Astrocyte (in vitro differentiated cells and primary cell): ENCODE measurements at regions not wholly inside any gene's neighbourhood (a gene's known extent, or its start where the extent isn't known, plus 50 kb on each side); places are given as distances from the start of the nearest gene placed in this dataset.

ENCODE experiments used
- DNase-seq: peaks from one replicate; pipeline ENCODE4 v3.0.0-alpha.2; 2010; ENCODE audit warnings: low read depth
- FAIRE-seq: peaks from 2 replicates; lab custom pipeline; 2011; peaks lifted over from hg19 to GRCh38; lab: Jason Lieb, UNC
- H2AFZ ChIP-seq: 2 replicates; pipeline ENCODE4 v1.6.0; 2012; ENCODE audit warnings: low read depth, low read length, inconsistent platforms
- H3K27ac ChIP-seq: 2 replicates; pipeline ENCODE4 v1.5.1; 2011; ENCODE audit warnings: low read depth, low read length, inconsistent platforms
- H3K27me3 ChIP-seq: 2 replicates; pipeline ENCODE4 v1.6.0; 2011; ENCODE audit warnings: low read length, inconsistent platforms; ENCODE audit not compliant: insufficient read depth
- H3K36me3 ChIP-seq: 2 replicates; pipeline ENCODE4 v1.5.1; 2011; ENCODE audit warnings: low read length, inconsistent platforms; ENCODE audit not compliant: insufficient read depth
- H3K4me1 ChIP-seq: 2 replicates; pipeline ENCODE4 v1.5.1; 2011; ENCODE audit warnings: low read length, inconsistent platforms; ENCODE audit not compliant: insufficient read depth
- H3K4me2 ChIP-seq: 2 replicates; pipeline ENCODE4 v1.6.0; 2012; ENCODE audit warnings: low read length, inconsistent platforms
- H3K4me3 ChIP-seq: 2 replicates; pipeline ENCODE4 v1.5.1; 2011; ENCODE audit warnings: low read depth, mild to moderate bottlenecking, low read length, inconsistent platforms; ENCODE audit not compliant: insufficient read depth
- H3K79me2 ChIP-seq: 2 replicates; pipeline ENCODE4 v1.6.0; 2012; ENCODE audit warnings: mild to moderate bottlenecking, low read length, inconsistent platforms; ENCODE audit not compliant: insufficient read depth
- H3K9ac ChIP-seq: 2 replicates; pipeline ENCODE4 v1.6.0; 2012; ENCODE audit warnings: mild to moderate bottlenecking, low read length, inconsistent platforms
- H3K9me3 ChIP-seq: 2 replicates; pipeline ENCODE4 v1.5.1; 2012; ENCODE audit warnings: low read depth, mild to moderate bottlenecking, low read length, inconsistent platforms; ENCODE audit not compliant: insufficient read depth
- H4K20me1 ChIP-seq: 2 replicates; pipeline ENCODE4 v1.6.0; 2012; ENCODE audit warnings: low read length, inconsistent platforms; ENCODE audit not compliant: insufficient read depth
- H3K27ac Mint-ChIP-seq: one replicate; pipeline ENCODE4 v1.8.0; 2021; ENCODE audit warnings: mild to moderate bottlenecking, mixed read lengths; ENCODE audit not compliant: unreplicated experiment
- H3K27me3 Mint-ChIP-seq: one replicate; pipeline ENCODE4 v1.8.0; 2021; ENCODE audit warnings: low read depth, mixed read lengths; ENCODE audit not compliant: unreplicated experiment
- H3K36me3 Mint-ChIP-seq: one replicate; pipeline ENCODE4 v1.8.0; 2021; ENCODE audit warnings: low read depth, mixed read lengths; ENCODE audit not compliant: unreplicated experiment
- H3K4me1 Mint-ChIP-seq: one replicate; pipeline ENCODE4 v1.8.0; 2021; ENCODE audit warnings: low read depth, mixed read lengths; ENCODE audit not compliant: unreplicated experiment
- H3K4me3 Mint-ChIP-seq: one replicate; pipeline ENCODE4 v1.8.0; 2021; ENCODE audit warnings: mild to moderate bottlenecking, moderate library complexity, mixed read lengths; ENCODE audit not compliant: unreplicated experiment
- H3K9me3 Mint-ChIP-seq: one replicate; pipeline ENCODE4 v1.8.0; 2021; ENCODE audit warnings: mild to moderate bottlenecking, mixed read lengths; ENCODE audit not compliant: unreplicated experiment
- CTCF ChIP-seq: IDR thresholded peaks from 2 replicates; pipeline ENCODE4 v1.5.1; 2011; ENCODE audit warnings: low read depth, mild to moderate bottlenecking, inconsistent platforms, low read length, moderate library complexity; ENCODE audit not compliant: insufficient read depth
- EZH2 ChIP-seq: IDR thresholded peaks from 2 replicates; pipeline ENCODE4 v1.6.1; 2012; ENCODE audit warnings: mild to moderate bottlenecking, low read length, inconsistent platforms; ENCODE audit not compliant: insufficient read depth

GRCh38 chr2:8462899-8463648 lies 218.8 kb upstream of the ID2 start:
- Histone ChIP-seq H3K27ac (no peak overlapping the region), H3K4me1 (no peaks in the 10 kb centered on the region), H3K27me3 (peaks cover 5% of the 10 kb centered on the region), H3K9ac (no peak overlapping the region), H3K9me3 (no peaks in the 10 kb centered on the region), H2AFZ (no peak overlapping the region), H4K20me1 (no peaks in the 10 kb centered on the region), H3K36me3 (no peaks in the 10 kb centered on the region), H3K4me3 (no peak overlapping the region), H3K79me2 (no peaks in the 10 kb centered on the region), H3K4me2 (no peak overlapping the region)
- Mint-ChIP-seq H3K9me3 (peaks cover 8% of the 10 kb centered on the region), H3K27me3 (peaks cover 35% of the 10 kb centered on the region), H3K36me3 (no peaks in the 10 kb centered on the region), H3K4me3 (no peak overlapping the region), H3K27ac (no peak overlapping the region), H3K4me1 (no peaks in the 10 kb centered on the region)
- DNase-seq: no peak
- TF ChIP-seq EZH2 (no peak), CTCF (no peak)
- FAIRE-seq: no peak

DNA sequence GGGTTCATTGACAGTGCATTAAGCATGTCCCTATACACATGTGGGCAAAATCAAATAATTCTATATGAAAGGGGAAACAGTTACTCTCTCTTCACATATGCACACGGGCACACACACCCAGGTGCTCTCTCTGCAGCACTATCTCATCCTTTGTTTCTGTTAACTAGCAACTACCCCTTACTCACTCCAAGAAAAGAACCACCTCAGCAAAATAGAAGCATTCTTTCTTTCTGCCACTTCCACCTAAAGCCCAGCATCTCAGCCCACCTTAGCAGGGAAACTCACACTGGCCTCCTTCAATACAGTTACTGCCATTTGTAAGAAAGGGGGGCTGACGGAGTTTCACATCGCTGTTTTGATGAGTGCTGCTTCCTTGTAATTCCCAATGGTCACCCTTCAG lies 216.3 kb upstream of the ID2 start:
- Mint-ChIP-seq H3K36me3 (no peaks in the 10 kb centered on the region), H3K27me3 (peaks cover 24% of the 10 kb centered on the region), H3K4me1 (peaks cover 2% of the 10 kb centered on the region), H3K9me3 (peaks cover 8% of the 10 kb centered on the region), H3K27ac (no peak overlapping the region), H3K4me3 (no peak overlapping the region)
- no peak for FAIRE-seq
- H4K20me1 ChIP-seq: no peaks in the 10 kb centered on the region
- H2AFZ ChIP-seq: no peak overlapping the region
- no peak overlapping the region for H3K4me2 ChIP-seq
- H3K36me3 ChIP-seq: no peaks in the 10 kb centered on the region
- no peak for DNase-seq
- H3K9me3 ChIP-seq: no peaks in the 10 kb centered on the region
- H3K27me3 ChIP-seq: no peaks in the 10 kb centered on the region
- TF ChIP-seq EZH2 (no peak), CTCF (no peak)
- H3K9ac ChIP-seq: no peak overlapping the region
- H3K79me2 ChIP-seq: no peaks in the 10 kb centered on the region
- H3K4me1 ChIP-seq: no peaks in the 10 kb centered on the region
- H3K27ac ChIP-seq: no peak overlapping the region
- H3K4me3 ChIP-seq: no peak overlapping the region

DNA sequence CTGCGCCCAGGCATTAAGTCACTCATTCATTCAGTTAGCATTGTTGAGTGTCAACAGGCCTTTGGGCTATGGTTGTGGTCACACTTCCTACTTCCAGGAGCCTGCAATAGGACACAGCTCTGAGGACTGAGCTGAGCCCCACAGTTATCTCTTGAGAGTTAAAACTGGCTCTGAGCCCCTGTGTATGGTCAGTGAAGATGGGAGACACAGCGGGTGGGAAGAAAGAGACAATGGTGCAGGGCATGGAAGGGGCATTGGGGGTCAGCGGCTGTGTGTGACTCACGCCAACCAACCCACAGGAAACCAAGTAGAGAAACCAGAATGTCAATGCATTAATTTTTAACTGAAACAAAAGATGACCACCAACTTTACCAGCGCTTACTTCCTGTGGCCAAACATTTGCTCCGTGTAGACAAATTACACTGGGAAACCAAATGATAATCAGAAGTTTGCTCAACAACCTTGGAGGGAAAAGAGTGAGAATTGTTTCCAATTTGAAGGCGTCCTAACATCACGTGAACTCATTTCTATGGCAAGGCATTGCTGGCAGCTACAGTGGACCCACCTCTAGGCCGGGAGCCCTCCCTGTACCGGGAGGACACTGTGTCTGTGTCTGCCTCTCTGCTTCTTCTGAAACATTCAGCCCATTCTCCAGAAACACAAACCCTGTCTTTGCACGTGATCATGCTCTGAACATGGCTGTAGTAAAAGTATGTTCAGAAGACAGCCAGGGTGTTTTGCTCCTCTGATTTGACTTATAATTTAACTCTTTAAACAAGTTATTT lies 212.0 kb upstream of the ID2 start:
- Histone ChIP-seq H3K4me2 (no peak overlapping the region), H2AFZ (no peak overlapping the region), H3K27ac (no peak overlapping the region), H3K9me3 (no peaks in the 10 kb centered on the region), H3K36me3 (no peaks in the 10 kb centered on the region), H4K20me1 (no peaks in the 10 kb centered on the region), H3K4me1 (no peaks in the 10 kb centered on the region), H3K27me3 (no peaks in the 10 kb centered on the region), H3K4me3 (no peak overlapping the region), H3K9ac (no peak overlapping the region), H3K79me2 (no peaks in the 10 kb centered on the region)
- no peaks in the 10 kb centered on the region for H3K36me3 Mint-ChIP-seq
- no peak overlapping the region for H3K27ac Mint-ChIP-seq
- TF ChIP-seq CTCF: no peak
- no peak for TF ChIP-seq EZH2
- peaks cover 5% of the 10 kb centered on the region for H3K9me3 Mint-ChIP-seq
- peaks cover 17% of the 10 kb centered on the region for H3K27me3 Mint-ChIP-seq
- H3K4me1 Mint-ChIP-seq: peaks cover 2% of the 10 kb centered on the region
- DNase-seq (peak; percentile 22), FAIRE-seq (no peak)
- no peak overlapping the region for H3K4me3 Mint-ChIP-seq
